WI38 (cell line): ENCODE measurements at regions not wholly inside any gene's neighbourhood (a gene's known extent, or its start where the extent isn't known, plus 50 kb on each side); places are given as distances from the start of the nearest gene placed in this dataset.

ENCODE experiments used
- H3K4me3 ChIP-seq: 2 replicates; pipeline ENCODE4 v1.5.1; 2011; ENCODE audit warnings: low read depth, mild to moderate bottlenecking, control low read depth, low read length
- CTCF ChIP-seq: IDR thresholded peaks from 2 replicates; pipeline ENCODE4 v1.5.1; 2012; ENCODE audit warnings: low read depth, mild to moderate bottlenecking, control low read depth, low read length

GRCh38 chr4:156615066-156615531, 356.5 kb downstream of the PDGFC start:
- H3K4me3 ChIP-seq: no peak overlapping the region
- no peak for TF ChIP-seq CTCF

- no peak for TF ChIP-seq CTCF
- no peak overlapping the region for H3K4me3 ChIP-seq
These were observed 357.1 kb downstream of the PDGFC start for GRCh38 chr4:156614536-156614935.

- no peak overlapping the region for H3K4me3 ChIP-seq
- TF ChIP-seq CTCF: no peak
These were observed 362.2 kb downstream of the PDGFC start for GRCh38 chr4:156609421-156609820.

- H3K4me3 ChIP-seq: no peak overlapping the region
- no peak for TF ChIP-seq CTCF
These were observed 362.9 kb downstream of the PDGFC start for GRCh38 chr4:156608651-156609050.

GRCh38 chr4:156607478-156607857, 364.1 kb downstream of the PDGFC start:
- TF ChIP-seq CTCF: no peak

GRCh38 chr4:156606554-156607477, 364.8 kb downstream of the PDGFC start:
- TF ChIP-seq CTCF: no peak
- H3K4me3 ChIP-seq: no peak overlapping the region

More at GRCh38 chr4:156607478-156607857, 364.1 kb downstream of the PDGFC start:
- H3K4me3 ChIP-seq: no peak overlapping the region

- TF ChIP-seq CTCF: no peak
These were observed 373.4 kb downstream of the PDGFC start for GRCh38 chr4:156598138-156598681.

More at GRCh38 chr4:156598138-156598681, 373.4 kb downstream of the PDGFC start:
- no peak overlapping the region for H3K4me3 ChIP-seq
